ENCODE measurements at regions not wholly inside any gene's neighbourhood (a gene's known extent, or its start where the extent isn't known, plus 50 kb on each side); places are given as distances from the start of the nearest gene placed in this dataset.

- TF ChIP-seq CTCF (IDR thresholded peaks at IDR 0.05) = no peak
- Histone ChIP-seq H3K36me3 (no peaks in the 10 kb centered on the region), H3K9me3 (no peaks in the 10 kb centered on the region), H3K4me3 (no peak overlapping the region), H3K4me1 (peaks cover 0 to under 1% of the 10 kb centered on the region in 2 donors), H3K27me3 (no peaks in the 10 kb centered on the region), H3K27ac (no peak overlapping the region)
- no peak for DNase-seq (ENCODE audit: low spot score)
Measured at GRCh38 chr22:49638001-49638400, 189.7 kb downstream of the BRD1 start.

GRCh38 chr22:49637255-49637760 lies 190.4 kb downstream of the BRD1 start:
- H3K27ac ChIP-seq = no peak overlapping the region
- peaks cover 0 to 8% of the 10 kb centered on the region in 2 donors for H3K4me1 ChIP-seq
- no peak overlapping the region for H3K4me3 ChIP-seq
- no peaks in the 10 kb centered on the region for H3K9me3 ChIP-seq
- TF ChIP-seq CTCF (IDR thresholded peaks at IDR 0.05) = no peak
- DNase-seq (ENCODE audit: low spot score) = no peak
- no peaks in the 10 kb centered on the region for H3K27me3 ChIP-seq
- no peaks in the 10 kb centered on the region for H3K36me3 ChIP-seq

GRCh38 chr22:49636649-49637048 lies 191.0 kb downstream of the BRD1 start:
- no peak for TF ChIP-seq CTCF (IDR thresholded peaks at IDR 0.05)
- Histone ChIP-seq H3K4me3 (no peak overlapping the region), H3K27ac (no peak overlapping the region), H3K27me3 (no peaks in the 10 kb centered on the region), H3K4me1 (peaks cover 0 to 13% of the 10 kb centered on the region in 2 donors), H3K9me3 (no peaks in the 10 kb centered on the region), H3K36me3 (no peaks in the 10 kb centered on the region)
- DNase-seq (ENCODE audit: low spot score) = no peak

GRCh38 chr22:49636214-49636613 lies 191.5 kb downstream of the BRD1 start:
- TF ChIP-seq CTCF (IDR thresholded peaks at IDR 0.05) = no peak
- no peak overlapping the region for H3K4me3 ChIP-seq
- no peak overlapping the region for H3K27ac ChIP-seq
- DNase-seq (ENCODE audit: low spot score) = no peak
- H3K4me1 ChIP-seq = peaks cover 0 to 13% of the 10 kb centered on the region in 2 donors
- H3K36me3 ChIP-seq = no peaks in the 10 kb centered on the region
- no peaks in the 10 kb centered on the region for H3K9me3 ChIP-seq
- H3K27me3 ChIP-seq = no peaks in the 10 kb centered on the region

- no peak for TF ChIP-seq CTCF (IDR thresholded peaks at IDR 0.05)
- H3K27ac ChIP-seq = no peak overlapping the region
- no peaks in the 10 kb centered on the region for H3K36me3 ChIP-seq
- H3K4me1 ChIP-seq = peaks cover 0 to 13% of the 10 kb centered on the region in 2 donors
- DNase-seq (ENCODE audit: low spot score) = no peak
- no peaks in the 10 kb centered on the region for H3K27me3 ChIP-seq
- no peak overlapping the region for H3K4me3 ChIP-seq
- no peaks in the 10 kb centered on the region for H3K9me3 ChIP-seq
Measured at GRCh38 chr22:49634006-49634772, 193.5 kb downstream of the BRD1 start.

GRCh38 chr22:49633010-49633324 lies 194.7 kb downstream of the BRD1 start:
- Histone ChIP-seq H3K27ac (no peak overlapping the region), H3K36me3 (no peaks in the 10 kb centered on the region), H3K9me3 (no peaks in the 10 kb centered on the region), H3K4me1 (peaks cover 0 to 13% of the 10 kb centered on the region in 2 donors), H3K4me3 (no peak overlapping the region), H3K27me3 (no peaks in the 10 kb centered on the region)
- no peak for TF ChIP-seq CTCF (IDR thresholded peaks at IDR 0.05)
- DNase-seq (ENCODE audit: low spot score) = no peak

All from right atrium auricular region (tissue), 2 donors.